IPS DF 4.7 (cell line): ENCODE measurements at regions not wholly inside any gene's neighbourhood (a gene's known extent, or its start where the extent isn't known, plus 50 kb on each side); places are given as distances from the start of the nearest gene placed in this dataset.

Experiments
- DNase-seq: peaks from one replicate; pipeline ENCODE4 v3.0.0-alpha.2; 2013; ENCODE audit warnings: low spot score; ENCODE audit errors: extremely low read depth

DNA sequence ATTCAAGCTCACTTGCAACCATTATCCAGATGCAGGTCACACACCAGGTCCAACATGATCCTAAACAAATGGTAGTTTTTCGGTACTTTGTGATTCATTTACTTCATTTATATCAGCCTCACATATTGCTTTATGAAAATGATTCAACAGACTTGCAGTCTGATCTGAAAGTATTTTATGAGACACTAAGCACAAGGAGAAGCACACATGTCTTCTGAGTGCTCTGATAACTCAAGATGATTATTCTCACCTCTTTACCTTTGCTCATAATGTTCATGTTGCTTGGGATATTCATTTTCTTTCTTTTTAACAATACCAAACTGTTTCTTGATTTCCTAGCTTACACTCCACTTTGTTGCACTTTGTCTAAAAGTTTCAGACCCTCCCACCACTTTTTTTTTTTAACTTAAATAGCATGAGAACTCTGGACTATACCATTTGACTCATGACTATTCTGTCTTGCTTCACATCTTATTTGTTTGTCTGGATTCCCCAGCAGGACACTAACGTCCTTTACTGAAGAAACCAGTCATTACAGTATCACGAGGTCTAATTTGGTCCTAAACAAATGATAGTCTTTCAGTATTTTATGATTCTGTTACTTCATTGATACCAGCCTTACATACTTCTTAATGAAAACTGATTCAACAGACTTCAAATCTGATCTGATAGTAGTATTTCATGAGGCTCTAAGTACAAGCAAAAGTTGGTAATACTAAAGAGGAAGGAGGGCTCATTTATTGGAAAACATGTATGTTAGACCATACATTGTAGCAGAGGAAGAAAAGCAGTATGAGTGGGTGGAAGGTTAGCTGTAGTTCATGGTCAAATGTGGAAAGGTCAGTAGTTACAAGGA, 171.8 kb upstream of the AHR start:
- no peak for DNase-seq

DNA sequence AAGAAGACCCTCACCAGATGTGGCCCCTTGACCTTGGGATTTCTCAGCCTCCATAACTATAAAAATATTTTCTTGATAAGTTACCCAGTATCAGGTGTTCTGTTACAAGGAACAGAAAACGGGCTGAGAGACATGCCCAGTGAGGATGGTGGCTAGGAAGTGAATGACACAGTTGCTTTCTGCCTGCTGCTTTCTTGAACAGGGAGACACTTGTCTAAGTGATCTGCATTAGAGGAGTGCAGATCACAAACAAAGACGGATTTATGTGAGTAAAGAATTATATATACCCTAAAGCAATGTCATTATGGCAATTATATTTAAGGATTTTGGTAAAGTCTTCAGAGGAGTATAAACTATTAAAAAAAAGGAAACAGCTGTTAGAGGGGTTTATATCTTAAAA, 169.2 kb upstream of the AHR start:
- no peak for DNase-seq

DNA sequence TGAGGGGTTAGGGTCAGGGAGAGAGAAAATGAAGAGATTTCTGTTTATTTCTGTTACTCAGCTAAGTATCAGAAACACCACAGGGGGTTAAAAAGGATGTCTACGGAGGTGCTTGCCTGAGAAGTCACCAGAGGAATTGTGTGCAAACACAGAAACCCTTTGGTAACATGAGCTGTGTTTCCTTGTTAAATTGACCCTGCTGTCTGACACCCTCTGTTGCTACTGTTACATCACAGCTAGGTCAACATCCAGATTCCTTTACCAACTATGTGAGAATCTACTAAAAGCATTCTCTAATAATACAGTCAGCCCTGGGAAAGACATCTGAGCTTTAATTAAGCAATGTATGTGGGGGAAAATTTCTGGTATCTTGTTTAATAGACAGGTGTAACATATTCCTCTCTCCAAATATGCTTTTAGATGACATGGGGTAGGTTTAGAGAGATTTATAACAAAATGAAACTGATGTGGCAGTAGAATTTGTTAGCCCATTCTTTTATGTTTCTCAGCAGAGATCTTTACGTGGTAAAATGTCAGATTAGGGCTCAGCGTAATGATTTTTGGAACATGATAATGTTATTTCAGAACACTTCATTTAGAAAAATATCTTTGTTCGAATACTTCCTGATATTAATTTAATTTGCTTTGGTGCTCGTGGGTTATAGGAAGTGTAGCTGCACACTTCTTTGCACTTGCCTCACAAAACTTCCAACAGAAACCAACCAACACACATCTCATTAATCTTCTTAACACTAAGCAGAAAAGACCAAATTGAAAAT, 168.0 kb upstream of the AHR start:
- no peak for DNase-seq

DNA sequence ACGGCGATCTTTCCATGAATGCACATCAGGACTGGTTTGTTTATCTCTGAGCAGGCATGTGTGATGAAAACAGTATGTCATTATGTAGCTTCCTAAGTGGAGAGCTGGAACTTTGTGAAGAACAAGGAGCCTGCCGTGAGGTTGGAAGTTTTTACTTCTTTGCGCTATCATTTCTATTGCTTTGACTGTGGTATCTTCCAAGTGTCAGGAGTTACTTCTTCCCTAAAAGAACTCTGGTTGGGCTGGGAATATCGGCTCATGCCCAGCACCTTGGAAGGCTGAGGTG, 167.4 kb upstream of the AHR start:
- no peak for DNase-seq

DNA sequence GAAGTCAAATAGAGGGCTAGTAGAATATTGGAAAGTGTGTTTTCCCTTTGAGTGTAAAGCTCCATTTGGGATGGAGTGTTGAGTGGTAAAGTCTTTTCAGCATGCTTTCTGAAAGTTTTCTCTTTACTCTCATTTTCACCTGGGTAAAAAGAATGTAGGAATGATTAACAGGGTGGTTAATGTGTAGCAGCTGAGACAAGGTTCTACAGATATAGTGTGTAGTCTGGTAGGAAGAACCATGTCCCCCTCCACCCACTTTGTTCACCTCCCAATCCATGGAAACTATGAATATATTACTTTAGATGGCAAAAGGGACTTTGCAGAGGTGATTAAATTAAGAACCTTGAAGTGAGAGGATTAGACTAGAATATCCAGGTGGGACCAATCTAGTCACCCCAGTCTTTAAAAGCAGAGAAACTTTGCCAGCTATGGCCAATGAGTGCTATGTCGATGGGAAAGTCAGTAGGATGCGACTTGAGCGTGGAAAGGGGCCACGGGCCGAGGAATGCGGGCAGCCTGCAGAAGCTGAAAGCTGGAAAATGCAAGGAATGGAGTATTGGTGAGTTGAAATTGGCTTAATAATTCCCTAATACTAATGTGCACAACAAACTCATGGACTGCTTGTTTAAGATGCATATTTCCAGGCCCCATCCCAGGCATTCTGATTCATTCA, 166.3 kb upstream of the AHR start:
- DNase-seq, result no peak

DNA sequence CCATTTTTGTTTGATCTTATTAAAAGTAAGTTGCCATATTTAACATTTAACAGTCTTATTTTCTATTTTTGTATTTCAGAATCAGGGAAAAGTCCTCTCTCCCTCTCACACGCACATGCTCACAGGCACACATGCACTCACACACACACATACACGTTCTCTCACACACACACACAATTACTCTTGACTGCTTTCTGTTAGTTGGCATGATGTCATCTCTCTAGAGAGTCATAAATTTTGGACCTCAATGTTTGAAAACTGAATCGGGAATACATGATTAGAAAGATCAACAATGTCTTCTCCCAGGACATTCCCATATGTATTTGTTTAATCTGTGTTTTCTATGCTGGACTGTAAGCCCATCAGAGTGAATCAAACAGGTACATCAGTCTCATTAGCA, 165.7 kb upstream of the AHR start:
- no peak for DNase-seq

DNA sequence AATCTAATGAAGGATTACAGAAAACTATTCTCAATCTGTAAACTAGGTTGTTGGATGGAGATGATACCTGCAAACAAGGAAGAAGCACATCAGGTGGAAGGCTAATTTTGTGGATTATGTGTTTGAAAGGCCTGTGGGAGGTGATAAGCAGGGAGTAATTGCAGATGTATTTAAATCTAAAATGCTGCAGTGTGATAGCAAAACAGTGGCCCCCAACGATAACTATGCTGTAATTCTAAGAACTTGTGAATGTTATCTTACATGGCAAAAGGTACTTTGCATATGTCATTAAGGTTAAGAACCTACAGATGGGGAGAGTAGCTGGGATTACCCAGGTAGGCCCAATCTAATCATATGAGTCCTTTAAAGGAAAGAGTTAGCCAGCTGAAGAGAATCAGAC, 164.5 kb upstream of the AHR start:
- DNase-seq, result no peak

DNA sequence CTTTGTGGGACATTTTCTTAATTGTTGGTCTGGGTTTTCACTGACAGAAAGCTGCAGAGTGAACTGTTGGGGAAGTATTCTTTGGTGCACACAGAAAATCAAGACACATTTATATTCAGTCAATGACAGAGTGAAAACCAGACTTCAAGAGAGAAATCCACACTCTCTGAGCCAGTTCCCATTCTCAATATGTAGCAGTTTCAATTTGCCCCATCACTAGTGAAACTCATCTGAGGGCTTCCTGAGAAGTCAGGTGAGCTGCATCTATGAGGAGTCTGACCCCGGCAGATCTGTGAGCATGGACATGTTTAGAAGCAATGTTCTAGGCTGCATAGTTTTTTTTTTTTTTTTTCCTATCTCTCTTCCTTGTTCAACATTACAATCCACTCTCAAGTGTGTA, 163.7 kb upstream of the AHR start:
- no peak for DNase-seq

DNA sequence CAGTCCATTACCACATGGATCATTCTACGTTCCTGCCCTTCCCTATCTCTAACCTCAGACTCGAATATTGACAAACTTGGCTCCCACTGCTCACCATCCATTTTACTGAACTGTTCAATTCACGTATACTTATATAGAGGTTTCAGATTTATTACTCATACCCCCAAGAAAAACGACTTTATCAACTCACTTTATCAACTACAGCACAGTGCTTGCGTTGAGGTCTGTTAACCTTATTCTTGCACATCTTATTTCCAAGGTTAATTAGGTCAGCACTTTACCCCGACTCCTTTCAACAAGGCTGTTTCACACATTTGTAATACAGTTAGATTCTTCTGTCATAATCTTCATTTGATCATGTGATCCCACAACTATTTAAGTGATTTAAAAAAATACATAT, 162.3 kb upstream of the AHR start:
- DNase-seq, result no peak

DNA sequence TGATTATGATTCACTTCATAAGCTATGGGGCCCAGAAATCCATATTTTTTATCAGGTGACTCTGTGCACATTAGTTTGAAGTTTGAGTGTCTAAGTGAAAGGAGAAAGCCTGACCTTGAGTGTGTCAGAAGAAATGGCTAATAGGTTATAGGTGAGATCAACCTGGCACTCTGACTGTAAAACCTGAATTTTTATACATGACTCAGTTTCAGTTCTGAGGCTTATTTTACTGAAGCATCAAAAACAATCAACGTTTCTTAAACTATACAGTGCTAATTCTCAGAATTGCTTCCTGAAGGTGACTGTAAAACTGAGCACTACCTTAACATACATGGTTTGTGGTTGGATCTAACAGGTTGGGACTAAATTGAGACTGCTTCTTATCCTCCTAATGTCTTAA, 159.4 kb upstream of the AHR start:
- no peak for DNase-seq

DNA sequence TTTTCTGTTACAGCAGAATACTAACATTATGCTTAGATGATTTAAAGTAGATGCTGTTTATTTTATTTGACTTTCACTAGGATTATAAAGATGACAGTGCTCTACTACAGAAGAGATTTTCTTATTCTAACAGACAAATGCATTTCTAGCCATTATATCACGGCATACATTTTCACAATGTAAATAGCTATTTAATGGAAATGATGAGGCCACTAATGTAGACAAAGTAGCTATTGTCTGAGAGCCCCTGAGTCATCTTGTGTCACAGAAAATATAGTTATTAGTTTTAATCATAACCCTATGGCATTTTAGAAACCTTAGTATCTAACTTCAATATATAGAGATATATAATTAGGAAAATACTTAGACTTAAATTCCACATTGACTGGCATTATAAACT, 158.0 kb upstream of the AHR start:
- no peak for DNase-seq

DNA sequence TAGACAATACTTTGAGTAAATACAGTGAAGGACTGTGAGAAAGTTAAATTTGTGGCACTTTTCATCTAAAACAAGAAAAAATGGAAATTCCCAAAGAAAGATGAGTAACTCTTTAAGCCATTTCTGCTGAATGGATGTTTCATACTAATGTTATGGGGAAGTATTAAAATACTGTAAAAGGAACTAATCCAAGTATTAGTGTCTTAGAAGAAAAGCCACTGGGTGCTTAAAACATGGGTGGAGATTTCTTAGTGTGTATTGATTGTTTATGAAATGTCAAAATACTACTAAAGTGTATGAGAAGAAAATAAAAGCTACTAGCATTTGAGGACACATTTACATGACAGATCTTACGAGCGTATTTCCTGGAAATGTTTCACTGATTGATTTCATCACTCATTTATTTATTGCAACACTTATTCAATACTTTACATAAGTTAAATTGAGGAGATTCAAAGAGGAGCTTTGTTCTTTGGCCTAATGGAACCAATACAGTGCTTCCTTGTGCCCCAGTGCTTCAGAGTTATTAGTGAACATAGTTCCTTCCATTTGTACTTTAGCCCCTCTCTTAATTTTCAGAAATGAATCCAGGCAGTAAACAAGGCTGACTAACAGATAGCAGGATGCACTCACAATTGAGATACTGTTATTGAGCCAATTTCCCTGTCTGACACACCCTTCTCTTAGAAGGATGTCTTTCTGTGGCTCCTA, 155.5 kb upstream of the AHR start:
- DNase-seq, result no peak

DNA sequence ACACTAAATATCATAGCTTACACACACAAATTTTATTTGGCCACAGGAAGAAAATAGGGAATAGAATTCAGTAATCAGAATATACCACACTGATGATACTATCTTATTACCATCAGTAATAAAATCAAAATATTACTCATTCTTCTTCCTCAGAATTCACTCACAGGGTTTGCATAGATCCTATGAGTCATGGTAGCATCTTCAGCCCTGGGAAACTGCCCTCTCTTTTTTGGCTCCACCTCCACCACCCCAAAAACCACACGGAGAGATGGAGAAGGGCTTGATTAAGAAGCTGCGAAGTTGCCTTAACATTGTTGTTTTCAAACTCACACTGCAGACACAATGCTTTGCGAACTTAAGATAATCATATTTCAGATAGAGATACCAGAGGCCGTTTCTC, 154.1 kb upstream of the AHR start:
- no peak for DNase-seq

DNA sequence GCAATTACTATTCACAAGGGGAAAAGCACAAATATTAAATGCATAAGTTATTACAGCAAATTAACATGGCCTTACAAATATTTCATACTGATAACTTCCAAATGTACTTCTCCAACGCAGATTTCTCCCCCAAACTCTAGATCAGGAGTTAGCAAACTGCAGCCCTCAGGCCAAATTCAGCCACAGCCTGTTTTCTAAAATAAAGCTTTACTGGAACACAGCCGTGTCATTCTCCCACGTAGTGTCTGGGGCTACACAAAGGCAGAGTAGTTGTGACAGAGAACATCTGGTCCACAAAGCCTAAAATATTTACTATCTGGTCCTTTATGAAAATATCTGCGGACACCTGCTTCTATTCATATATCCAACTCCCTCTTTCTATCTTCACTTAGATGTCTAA, 151.8 kb upstream of the AHR start:
- DNase-seq, result no peak

DNA sequence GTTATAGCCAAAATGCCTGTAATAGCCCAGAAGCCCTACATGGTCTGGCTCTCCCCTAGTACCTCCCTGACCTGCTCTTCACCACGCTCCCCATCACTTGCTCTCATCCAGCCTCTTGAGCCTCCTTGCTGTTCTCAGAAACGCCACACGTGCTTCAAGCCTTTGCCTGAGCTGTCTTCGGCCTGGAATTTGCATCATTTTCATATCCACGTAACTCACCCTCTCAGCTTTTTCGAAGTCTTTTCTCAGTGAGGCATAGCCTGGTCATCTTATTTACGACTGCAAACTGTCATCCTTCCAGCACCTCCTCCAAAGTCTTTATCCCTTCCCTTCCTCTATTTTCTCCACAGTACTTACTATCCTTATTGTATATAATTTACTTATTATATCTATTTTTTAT, 151.0 kb upstream of the AHR start:
- no peak for DNase-seq

DNA sequence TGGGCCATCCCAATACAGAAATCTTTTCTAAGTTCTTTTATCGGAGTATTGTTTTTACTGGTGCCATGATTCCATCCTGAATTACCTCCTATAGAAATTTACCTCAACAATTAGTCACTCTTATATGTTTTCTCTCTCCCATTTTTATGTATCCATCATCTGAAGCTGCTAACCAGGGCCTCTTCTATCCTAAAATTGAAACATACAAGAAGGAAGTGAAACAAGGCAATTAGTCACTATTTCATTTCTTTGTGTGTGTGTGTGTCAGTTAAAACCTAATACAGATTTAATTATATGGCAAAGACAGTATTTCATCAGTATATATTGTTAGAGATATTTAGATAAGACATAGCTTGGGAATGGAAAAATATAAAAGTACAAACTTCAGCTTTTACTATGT, 148.4 kb upstream of the AHR start:
- no peak for DNase-seq

DNA sequence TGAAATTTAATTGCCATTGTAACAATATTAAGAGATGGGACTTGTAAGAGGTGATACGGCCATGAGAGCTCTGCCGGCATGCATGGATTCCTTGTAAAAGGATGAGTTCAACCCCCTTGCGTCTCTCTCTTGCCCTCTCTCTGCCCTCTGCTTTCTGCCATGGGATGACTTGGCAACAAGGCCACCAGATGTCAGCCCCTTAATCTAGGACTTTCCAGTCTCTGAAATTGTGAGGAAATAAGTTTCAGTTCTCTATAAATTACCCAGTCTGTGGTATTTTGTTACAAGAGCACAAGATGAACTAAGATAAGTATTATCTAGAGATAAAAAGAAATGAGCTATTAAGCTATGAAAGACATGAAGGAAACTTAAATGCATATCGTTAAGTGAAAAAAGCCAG, 145.7 kb upstream of the AHR start:
- no peak for DNase-seq

DNA sequence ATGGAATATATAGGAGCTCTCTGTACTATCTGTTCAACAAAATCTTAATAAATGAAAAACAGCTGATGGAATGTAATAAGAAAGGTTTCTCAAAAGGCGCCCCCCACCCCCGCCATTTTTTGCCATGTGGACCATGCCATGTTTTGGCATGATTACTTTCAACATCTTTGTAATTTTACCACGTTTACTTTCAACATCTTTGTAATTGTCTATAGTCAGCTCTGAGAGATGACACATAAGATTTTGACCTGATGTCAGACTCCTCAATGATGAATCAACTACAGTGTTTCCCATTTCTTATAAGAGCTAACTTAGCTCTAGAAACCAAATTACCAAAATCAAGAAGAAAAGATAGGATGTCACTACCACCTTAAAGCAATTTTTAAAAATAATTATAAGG, 144.9 kb upstream of the AHR start:
- no peak for DNase-seq

DNA sequence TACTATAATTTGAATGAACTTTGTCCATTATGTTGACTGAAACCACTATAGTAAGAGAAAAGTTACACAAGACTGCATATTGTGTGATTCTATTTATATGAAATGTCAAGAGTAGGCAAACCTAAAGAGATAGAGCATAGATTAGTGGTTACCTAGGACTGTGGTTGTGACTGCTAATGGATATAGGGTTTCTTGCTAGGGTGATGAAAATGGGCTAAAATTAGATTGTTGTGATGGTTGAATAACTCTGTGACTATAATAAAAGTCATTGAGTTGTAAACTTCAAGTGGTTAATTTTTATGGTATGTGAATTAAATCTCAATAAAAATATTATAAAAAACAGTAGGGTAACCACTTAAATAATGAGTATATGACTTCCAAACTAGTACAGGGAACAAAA, 142.9 kb upstream of the AHR start:
- DNase-seq, result no peak

DNA sequence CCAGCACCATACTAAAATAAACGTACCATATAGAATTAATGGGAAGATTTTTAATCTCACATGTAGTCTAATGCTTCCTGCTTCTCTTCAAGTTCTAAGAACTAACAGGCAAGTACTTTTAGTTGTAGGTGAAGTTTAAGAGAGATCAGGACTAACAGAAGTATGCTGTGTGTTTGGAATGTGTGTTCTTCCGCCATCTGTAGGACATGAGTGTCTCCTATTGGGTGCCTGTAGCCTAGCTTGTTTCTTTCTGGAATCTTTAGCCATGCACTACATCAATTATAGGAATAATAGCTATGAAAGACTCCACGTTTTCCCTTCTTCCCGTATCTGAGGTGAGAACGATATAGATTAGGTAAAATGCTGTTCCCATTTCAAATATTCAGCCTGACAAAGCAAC, 140.2 kb upstream of the AHR start:
- DNase-seq, result no peak

DNA sequence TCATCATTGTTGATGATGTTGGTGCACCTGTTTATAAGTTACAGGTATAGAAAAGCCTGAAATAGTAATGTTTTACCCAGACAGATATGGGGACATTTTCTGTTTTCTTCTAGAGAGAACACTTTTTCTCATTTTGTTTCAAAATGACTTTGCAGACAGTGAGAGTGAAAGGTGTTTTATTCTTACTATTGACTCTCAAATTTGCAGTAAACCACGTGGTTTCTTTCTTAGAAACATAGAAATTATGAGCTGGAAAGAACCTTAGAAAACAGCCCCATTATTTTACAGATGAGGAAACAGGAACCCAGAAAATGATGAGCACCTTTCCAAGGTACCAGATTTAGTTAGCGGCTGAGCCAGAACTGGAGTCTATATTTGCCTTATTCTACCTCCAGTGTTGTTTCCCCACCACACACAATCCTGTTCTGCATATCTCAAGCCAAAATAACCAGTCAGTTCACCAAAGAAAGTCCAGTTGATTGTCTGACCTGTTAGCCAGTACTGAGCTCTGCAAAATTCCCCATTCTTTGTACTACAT, 138.9 kb upstream of the AHR start:
- DNase-seq, result no peak
